Ishikawa (cell line): ENCODE measurements at regions not wholly inside any gene's neighbourhood (a gene's known extent, or its start where the extent isn't known, plus 50 kb on each side); places are given as distances from the start of the nearest gene placed in this dataset.

Experiments used
- YY1 ChIP-seq: IDR thresholded peaks from 2 replicates; pipeline ENCODE4 v1.6.1; 2012; ENCODE audit warnings: low read depth
- ZBTB7A ChIP-seq: IDR thresholded peaks from 2 replicates; pipeline ENCODE4 v1.6.1; 2012; ENCODE audit warnings: low read depth
- TF ChIP-seq, protein P1 (sequence below): IDR thresholded peaks from 2 replicates; pipeline ENCODE4 v1.6.1; 2012

DNA sequence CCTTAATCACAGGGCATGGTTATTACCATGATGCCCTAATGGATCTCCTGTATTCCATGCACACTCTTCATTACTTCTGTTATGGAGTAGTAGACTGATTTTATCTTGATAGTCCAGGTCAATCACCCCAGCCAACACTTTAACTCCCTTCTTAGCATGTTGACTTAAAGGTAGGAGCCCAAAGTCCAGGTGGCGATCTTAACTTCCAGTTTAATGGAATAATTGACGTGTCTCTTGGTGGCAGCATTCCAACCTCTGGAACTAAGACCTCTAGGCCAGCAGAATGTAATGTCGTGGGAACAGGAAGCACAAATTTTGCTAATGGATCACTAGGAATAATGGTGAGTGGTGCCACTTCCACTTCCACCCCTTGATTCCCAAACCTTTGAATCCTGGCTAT, 687.2 kb upstream of the SGO1 start:
- TF ChIP-seq ZBTB7A (no peak), YY1 (no peak)
- TF ChIP-seq, protein P1, sequence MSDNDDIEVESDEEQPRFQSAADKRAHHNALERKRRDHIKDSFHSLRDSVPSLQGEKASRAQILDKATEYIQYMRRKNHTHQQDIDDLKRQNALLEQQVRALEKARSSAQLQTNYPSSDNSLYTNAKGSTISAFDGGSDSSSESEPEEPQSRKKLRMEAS: no peak
